GM18499 (cell line): ENCODE measurements at regions not wholly inside any gene's neighbourhood (a gene's known extent, or its start where the extent isn't known, plus 50 kb on each side); places are given as distances from the start of the nearest gene placed in this dataset.
"Not testable (repeated sequence)": the region's sequence is repeated elsewhere in the genome, so short reads cannot be mapped to it uniquely, and the experiment has no call there.

Experiments used
- ATAC-seq: cut with Tn5 transposase; IDR thresholded peaks from one replicate; pipeline ENCODE4 v1.9.1; 2021; ENCODE audit warnings: moderate number of reproducible peaks; ENCODE audit not compliant: insufficient read depth, unreplicated experiment

DNA sequence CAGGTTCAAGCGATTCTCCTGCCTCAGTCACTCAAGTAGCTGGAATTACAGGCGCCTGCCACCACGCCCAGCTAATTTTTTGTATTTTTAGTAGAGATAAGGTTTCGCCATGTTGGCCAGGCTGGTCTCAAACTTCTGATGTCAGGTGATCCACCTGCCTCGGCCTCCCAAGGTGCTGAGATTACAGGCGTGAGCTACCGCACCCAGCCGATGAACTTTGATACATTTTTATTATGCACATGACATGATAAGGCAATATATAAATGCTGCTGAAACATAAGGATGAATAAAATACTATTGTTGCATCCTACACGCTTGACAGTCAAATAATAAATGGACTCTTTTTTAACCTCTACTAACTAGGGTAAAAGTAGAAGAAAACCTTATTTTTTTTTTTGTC is 1380.4 kb upstream of the SLC39A10 start:
- not testable (repeated sequence) for ATAC-seq

DNA sequence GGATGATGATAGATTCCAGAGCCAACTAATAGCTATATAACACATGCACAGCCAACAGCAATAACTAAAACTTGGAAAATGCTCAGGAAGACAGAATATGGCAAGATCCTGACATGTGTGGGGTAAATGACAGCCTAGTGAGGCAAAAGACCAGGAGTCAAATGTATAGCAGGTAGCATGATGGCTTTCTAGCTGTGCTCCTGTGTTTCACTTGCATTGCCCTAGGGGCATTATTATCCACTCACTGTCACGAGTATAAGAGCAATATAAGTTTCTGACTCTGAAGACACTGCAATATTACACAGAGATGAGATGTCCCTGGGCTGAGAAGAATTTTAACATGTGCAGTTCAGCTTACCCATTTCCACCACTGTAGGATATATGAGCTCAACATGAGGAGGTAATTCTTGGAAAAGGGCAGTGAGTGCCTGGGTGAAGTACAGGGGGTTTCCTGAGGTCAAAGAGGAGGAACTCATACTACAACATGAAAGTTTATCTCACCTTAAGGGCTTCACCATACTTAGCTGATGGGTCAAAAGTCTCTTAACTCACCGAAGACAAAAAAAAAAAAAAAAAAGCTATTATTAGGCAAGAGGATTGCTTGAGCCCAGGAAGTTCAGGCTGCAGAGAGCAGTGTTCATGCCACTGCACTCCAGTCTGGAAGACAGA is 1385.6 kb upstream of the SLC39A10 start:
- ATAC-seq: no peak

DNA sequence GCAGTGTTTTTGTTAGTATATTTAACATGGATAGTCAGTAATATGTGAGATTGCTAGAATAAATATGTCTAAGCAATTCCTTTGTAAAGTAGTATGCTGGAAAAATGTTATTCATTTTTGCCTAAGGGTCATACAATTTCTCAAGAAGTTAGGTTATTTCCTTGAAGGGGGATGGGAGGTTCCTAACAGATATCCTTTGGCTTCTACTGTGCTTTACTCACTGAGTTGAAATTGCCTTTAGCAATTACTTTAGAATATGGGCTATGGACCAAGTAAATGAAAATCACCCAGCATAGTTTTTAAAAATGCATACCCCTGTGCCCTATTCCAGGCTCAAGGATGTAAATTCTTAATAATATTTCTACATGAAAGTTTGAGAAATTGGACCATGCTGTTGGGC is 1386.4 kb upstream of the SLC39A10 start:
- no peak for ATAC-seq

DNA sequence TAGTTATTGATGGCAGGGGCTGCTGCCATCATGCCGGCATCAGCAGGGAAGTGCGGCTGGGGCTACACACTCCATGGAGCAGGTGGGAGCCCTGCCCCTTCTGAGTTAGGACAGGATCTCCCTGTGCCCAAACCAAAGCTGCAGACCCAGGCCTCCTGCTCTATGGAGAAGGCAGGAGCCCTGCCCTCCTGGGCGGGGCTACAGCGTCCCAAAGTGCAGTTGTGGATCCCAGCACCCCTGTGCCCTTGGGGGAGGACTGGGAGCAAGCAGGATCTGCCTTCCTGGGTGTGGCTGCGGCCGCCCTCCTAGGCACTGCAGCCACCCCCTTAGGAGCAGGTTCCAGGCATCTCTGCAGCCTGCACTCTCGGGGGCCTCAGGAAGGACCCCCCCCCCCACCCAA is 1392.4 kb upstream of the SLC39A10 start:
- no peak for ATAC-seq

DNA sequence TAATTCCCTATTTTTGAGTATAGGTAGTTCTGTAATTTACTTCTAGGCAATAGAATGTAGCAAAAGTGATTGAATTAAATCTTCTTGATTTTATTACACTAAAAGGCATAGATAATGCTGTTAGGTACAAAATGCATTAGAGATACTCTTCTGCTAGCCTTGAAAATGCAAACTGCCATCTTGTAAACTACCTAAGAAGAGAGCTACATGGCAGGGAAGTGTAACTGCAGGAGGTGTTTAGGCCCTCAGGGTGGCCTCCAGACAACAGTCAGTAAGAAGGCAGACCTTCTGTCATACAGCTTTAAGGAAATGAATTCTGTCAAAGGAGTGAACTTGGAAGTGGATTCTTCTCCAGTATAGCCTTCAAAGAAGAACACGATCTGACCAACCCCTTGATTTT is 1396.8 kb upstream of the SLC39A10 start:
- ATAC-seq: no peak

DNA sequence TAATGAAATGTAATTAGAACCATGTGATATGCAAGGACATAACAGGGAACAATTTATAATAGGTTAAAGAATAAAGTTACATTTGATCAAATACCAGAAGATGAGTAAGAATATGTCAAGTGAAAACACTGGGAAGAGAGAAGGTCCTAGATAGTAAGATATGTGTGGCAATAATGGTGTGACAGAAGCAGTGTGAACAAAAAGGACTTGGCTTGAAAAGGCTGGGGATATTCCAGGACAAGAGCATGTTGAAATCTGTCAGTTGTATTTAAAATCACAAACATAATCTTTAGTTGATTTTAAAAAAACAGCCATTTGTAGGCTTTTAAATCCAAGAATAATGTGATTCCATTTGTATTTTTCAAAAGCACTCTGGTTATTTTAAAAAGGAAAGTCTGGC is 1399.9 kb upstream of the SLC39A10 start:
- no peak for ATAC-seq

DNA sequence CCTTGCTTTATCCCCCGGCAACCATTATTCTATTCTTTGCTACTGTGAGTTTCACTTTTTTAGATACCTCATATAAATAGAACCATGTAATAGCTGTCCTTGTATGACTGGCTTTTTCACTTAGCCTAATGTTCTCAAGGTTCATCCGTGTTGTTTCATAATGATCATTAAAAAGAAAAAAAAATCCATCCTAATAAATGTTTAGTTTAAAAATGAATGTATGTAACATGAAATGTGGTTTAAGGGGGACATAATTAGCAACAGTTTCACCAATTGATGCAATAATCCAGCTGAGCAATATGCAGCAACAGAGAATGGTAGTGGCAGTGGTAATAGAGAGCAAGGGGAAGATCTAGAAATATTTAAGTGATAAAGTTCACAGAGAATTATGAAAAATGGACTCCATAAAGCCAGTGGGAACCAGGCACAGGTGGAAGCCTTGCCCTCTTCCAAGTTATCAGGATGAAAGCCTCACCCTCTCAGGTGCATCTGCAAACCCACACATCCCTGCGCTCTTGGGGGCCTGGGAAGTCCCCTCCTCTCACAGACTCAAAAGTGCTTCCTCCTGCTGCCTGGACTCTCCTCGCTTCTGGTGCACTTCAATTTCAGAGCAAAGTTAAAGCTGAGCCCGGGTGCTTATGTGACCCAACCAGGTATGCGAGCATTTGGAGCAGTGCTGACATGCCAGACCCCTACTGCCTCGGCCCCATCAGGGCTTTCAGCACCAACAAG is 1403.3 kb upstream of the SLC39A10 start:
- no peak for ATAC-seq

DNA sequence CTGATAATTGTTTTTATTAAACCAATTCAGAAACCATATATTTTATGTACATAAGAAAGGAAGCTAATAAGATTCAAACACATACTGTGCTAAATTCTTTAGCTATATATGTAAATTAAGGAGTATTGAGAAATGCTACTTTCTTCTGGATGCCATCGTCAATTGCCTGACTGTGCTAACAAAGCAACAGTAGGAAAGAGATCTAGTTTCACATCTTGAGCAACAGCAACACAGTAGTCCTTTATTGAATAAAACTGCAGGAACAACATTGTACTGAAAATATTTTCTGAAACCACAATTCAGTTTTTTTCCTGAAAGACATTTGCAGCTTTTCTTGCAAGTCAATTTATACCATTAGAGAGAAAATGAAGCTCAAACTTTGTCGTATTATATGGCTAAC is 1404.9 kb upstream of the SLC39A10 start:
- ATAC-seq: no peak

DNA sequence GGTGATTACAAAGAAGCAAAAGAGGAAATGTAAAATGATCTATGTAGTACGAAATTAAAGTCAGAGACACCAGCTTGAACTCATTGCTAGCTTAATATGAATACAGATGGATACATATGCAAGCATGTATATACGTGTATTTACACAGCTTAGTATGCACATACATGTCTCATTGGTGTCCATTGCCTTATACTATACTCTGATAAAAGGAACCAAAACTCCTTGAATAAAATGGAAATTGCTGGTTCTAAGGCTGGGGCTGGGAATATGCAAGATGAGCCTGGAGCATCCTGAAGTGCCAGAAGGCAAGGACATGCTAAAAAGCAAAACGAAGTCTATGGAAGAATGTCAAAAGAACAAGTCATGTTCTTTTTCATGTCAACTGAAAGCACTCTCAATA is 1424.4 kb upstream of the SLC39A10 start:
- ATAC-seq: no peak

DNA sequence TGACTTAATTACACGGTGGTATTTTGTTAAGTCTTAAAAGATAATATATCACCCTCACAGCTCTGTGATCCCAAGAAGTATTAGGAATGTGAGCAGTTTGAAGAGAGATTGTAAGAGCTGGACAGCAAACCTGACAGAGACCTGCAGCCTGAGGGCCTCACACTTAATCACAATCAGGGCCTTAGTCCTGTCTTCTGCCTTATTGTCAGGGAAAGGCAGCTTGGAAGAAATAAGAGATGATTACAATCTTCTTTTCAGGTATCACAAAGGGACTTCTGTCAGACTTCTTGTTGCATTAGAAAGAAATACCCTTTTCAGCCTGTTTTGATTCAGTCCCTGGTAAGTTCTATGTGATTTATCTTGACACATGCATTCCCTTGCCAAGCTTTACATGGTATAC is 1433.8 kb upstream of the SLC39A10 start:
- no peak for ATAC-seq

DNA sequence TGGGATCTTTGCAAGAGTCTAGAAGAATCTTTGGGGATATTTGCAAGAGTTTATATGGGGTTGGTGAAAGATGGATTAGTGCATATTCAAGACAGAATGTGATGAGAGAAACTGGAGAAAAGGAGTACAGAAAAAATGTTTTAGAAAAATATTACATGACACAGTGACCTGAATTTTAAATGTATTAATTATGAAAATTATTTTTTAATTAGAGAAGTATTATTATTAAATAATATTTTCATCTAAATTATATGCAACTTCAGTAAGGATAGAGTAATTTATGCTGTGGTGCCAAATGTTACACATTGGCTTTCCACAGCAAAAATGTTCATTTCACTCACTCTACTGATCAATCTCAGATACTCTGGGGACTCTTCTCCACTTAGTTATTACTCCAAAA is 1442.8 kb upstream of the SLC39A10 start:
- ATAC-seq: no peak

DNA sequence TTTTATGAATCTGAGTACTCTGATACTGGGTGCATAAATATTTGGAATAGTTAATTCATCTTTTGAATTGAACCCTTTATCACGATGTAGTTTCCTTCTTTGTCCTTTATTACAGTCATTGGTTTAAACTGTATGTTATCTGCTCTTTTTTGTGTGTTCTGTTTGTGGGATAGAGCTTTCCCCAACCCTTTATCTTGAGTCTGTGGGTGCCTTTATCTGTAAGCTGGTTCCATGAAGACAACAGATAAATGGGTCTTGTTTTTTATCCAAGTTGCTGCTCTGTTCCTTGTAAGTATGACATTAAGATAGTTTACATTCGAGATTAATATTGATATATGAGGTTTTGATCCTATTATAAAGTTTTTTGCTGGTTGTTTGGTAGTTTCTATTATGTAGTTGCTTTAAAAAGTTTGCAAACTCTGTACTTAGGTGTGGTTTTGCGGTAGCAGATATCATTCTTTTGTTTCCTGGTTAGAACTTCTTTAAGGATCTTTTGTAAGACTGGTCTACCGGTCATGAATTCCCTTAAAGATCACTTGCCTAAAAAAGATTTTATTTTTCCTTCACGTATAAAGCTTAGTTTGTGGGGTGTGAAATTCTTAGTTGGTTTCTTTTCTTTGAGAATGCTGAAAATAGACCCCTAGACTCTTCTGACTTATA is 1451.3 kb upstream of the SLC39A10 start:
- ATAC-seq: no peak

DNA sequence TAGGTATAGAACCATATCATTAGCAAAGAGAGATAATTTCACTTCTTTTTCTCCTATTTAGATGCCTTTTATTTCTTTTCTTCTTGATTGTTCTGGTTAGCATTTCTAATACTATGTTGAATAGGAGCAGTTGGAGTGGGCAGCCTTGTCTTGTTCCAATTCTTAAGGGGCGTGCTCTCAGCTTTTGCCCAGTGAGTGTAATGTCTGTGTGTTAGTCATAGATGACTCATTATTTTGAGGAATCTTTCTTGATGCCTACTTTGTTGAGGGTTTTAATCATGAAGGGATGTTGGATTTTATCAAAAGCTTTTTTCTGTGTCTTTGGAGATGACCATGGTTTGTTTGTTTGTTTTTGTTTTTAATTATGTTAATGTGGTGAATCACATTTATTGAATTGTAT is 1453.1 kb upstream of the SLC39A10 start:
- ATAC-seq: no peak

DNA sequence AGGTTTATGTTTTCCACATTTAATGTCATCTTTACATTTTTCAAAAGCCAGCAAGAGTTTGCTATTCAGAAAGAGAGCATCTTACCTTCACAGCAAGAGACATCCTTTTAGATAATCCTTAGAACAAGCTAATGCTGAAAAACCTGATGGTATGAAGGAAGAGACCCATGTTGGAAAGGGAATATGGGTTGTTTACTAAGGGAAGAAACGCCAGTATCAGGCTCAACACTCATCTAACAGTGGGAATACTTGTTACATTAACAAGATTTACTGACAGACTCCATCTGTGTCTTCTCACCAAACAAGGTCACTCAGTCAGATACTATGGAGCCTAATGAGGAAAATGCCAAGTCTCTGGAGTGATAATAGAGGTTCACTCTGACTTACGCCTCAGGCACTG is 1474.1 kb upstream of the SLC39A10 start:
- no peak for ATAC-seq

DNA sequence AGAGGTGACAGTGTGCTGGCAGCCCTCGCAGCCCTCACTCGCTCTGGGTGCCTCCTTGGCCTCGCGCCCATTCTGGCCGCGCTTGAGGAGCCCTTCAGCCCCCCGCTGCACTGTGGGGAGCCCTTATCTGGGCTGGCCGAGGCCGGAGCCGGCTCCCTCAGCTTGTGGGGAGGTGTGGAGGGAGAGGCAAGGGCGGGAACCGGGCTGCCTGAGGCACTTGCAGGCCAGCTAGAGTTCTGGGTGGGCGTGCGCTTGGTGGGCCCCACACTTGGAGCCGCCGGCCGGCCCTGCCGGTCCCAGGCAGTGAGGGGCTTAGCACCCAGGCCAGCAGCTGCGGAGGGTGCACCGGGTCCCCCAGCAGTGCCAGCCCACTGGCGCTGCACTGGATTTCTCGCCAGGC is 1480.9 kb upstream of the SLC39A10 start:
- ATAC-seq: no peak

DNA sequence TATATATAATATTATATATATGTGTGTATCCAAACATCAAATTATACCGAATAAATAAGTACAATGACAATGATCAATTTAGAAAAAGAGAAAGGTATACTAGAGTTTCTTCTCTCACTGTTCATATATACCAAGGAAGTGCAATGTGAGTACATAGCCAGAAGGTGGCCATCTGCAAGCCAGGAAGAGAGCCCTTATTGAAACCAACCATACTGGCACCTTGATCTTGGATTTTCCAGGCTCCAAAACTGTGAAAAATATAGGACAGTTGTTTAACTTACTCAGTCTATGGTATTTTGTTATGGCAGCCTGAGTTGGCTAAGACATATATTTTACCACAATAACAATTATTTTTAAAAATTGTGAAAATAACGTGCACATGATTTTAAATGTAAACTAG is 1490.2 kb upstream of the SLC39A10 start:
- peak; percentile 71 for ATAC-seq

DNA sequence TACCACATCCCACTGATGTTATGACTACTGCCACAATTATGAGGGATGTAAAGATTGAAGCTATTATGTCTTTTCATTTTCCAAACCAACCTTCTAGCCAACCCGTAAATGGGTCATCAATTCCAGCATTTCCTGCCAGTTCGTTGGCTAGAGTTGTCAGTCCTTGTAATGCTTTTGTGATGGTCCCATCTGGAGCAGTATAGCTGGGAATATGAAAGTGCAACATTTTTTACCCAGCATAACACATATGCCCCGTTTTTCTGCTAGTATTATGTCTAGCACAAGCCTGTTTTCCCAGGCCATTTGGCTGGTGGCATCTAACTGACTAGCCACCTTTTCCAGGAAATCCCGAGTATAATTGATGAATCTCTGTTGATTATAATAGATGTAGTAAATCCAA is 1501.6 kb upstream of the SLC39A10 start:
- ATAC-seq: no peak

DNA sequence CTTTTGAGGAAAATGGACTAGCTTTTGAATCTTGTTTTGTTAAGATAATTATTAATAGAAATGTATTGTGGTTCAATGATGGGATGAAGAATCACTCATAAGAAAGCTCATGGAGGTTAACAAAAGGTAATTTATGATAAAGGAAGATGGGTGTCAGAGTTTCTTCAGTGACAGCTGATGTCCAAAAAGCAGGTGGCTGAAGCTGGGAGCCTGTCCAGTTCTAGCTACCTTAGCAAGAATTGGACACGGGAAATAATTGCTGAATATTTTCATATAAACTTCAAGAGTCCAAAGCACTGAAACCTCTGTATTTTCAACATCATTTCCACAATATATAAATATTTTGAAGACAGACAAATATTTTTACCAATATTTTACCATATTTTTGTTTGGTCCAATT is 1505.8 kb upstream of the SLC39A10 start:
- ATAC-seq: no peak

DNA sequence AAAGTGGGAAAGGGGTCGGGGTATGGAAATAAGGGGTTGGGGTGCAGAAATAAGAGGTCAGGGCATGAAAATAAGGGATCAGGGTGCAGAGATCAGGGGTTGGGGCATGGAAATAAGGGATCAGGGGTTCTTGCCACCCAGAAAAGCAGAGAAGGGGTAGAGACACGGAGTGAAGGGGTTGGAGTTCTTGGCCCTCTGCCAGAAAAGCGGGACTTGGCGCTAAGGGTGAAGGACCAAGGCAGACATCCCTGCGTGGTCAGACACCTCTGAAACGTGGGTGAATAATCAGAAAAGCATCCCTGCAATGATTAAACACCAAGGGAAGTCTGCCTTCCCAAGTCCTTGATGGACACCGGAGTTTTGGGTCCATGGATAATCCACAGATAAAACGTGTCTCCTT is 1521.6 kb upstream of the SLC39A10 start:
- no peak for ATAC-seq

DNA sequence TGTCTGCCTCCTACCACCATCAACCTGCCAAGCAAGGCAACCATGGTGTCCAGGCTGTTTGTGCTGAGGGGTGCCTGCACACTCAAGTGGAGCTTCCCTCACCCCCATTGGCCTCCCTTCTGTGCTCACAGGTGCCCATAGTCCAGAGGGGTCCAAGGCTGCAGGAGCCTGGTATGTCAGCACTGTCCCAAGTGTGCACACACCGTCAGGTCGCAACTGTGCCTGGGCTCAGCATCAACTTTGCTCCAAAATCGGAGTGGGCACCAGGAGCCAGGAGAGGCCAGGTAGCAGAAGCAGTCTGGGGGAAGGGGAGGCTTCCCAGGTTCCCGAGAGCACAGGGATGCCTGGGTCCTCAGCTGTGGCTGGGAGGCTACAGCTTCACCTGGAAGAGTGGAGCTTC is 1528.2 kb upstream of the SLC39A10 start:
- no peak for ATAC-seq

DNA sequence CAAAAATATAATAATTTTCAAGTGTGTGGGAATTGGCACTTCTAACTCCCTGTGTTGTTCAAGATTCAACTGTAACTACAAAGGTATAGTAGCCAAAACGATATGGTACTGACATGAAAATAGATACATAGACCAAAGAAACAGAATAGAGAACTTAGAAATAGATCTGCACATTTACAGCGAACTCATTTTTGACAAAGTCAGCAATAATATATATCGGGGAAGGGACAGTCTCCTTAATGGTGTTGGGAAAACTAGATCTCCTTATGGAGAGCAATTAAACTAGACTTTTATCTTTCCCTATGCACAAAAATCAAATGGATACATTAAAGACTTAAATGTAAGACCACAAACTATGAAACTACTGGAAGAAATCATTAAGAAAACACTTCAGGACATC is 1530.6 kb upstream of the SLC39A10 start:
- no peak for ATAC-seq

DNA sequence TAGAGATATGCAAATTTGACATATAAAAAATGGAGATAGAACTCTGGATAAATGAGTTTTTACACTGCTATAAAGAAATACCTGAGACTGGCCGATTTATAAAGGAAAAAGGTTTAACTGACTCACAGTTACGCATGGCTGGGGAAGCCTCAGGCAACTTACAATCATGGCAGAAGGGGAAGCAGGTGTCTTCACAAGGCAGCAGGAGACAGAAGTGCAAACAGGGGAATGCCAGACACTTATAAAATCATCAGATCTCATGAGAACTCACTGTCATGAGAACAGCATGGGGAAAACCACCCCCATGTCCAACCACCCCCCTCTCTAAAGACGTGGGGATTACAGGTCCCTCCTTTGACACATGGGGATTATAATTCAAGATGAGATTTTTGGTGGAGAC is 1540.2 kb upstream of the SLC39A10 start:
- ATAC-seq: no peak
